ENCODE measurements at regions not wholly inside any gene's neighbourhood (a gene's known extent, or its start where the extent isn't known, plus 50 kb on each side); places are given as distances from the start of the nearest gene placed in this dataset.

DNA sequence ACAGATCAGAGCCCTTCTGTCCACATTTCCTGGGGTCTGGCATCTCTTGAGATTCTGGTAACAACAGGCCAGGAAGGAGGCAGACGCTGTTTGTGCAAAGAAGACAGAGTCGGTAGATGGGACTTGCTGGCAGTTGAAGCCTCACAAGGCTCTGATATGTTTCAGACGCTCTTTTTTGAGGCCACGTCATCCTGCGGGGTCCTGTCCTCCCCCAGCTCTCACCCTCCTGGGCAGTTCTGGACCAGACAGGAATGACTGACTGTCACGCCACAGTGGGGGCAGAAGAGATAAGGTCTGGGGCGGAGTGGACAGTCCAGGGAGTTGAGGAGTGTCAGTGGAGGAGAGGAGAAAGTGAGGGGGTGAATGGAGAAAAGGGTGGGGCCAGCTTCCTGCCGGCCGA, 87.1 kb upstream of the SULF2 start:
- H3K4me1 ChIP-seq (ENCODE audit: insufficient read depth, insufficient read length) = peaks cover 8% of the 10 kb centered on the region
- H3K4me3 ChIP-seq (ENCODE audit: insufficient read length, low read depth) = no peak overlapping the region
- H3K36me3 ChIP-seq (ENCODE audit: insufficient read depth, insufficient read length, low read length) = no peaks in the 10 kb centered on the region
- no peaks in the 10 kb centered on the region for H3K27me3 ChIP-seq (ENCODE audit: insufficient read depth, insufficient read length)
- no peak overlapping the region for H3K9ac ChIP-seq (ENCODE audit: insufficient read length, low read depth)
- H3K9me3 ChIP-seq (ENCODE audit: insufficient read depth, low read length) = no peaks in the 10 kb centered on the region
- no peak for DNase-seq (ENCODE audit: low read depth, low spot score)
- TF ChIP-seq YY1 (IDR thresholded peaks at IDR 0.05; ENCODE audit: insufficient read depth, insufficient read length) (no peak), SUZ12 (IDR thresholded peaks at IDR 0.05; ENCODE audit: extremely low read depth, insufficient read depth, insufficient read length) (no peak), ZNF274 (IDR thresholded peaks at IDR 0.05; ENCODE audit: low read depth, low read length) (no peak)

DNA sequence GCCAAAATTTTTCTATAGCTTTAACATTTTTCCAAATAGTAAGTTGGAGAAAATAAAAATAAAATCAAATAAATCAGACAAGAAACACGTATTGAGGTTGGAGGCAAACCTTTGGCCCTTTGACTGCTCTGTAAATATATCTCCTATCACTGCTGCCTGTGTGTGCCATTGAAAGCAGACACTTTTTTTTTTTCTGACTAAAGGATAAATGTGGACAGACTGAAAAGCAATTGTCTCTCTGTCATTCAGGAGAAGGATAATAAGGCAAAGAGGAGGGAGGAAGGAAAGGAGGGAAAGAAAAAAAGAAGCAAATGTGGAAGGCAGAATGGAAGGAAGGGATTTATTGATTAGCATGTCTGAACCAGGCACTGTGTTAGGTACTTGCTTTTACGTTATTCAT, 85.2 kb upstream of the SULF2 start:
- no peaks in the 10 kb centered on the region for H3K9me3 ChIP-seq (ENCODE audit: insufficient read depth, low read length)
- TF ChIP-seq SUZ12 (IDR thresholded peaks at IDR 0.05; ENCODE audit: extremely low read depth, insufficient read depth, insufficient read length) = no peak
- TF ChIP-seq YY1 (IDR thresholded peaks at IDR 0.05; ENCODE audit: insufficient read depth, insufficient read length) = no peak
- TF ChIP-seq ZNF274 (IDR thresholded peaks at IDR 0.05; ENCODE audit: low read depth, low read length) = no peak
- no peak overlapping the region for H3K4me3 ChIP-seq (ENCODE audit: insufficient read length, low read depth)
- no peak overlapping the region for H3K9ac ChIP-seq (ENCODE audit: insufficient read length, low read depth)
- no peak for DNase-seq (ENCODE audit: low read depth, low spot score)
- H3K36me3 ChIP-seq (ENCODE audit: insufficient read depth, insufficient read length, low read length) = no peaks in the 10 kb centered on the region
- no peaks in the 10 kb centered on the region for H3K27me3 ChIP-seq (ENCODE audit: insufficient read depth, insufficient read length)
- H3K4me1 ChIP-seq (ENCODE audit: insufficient read depth, insufficient read length) = peaks cover 8% of the 10 kb centered on the region

DNA sequence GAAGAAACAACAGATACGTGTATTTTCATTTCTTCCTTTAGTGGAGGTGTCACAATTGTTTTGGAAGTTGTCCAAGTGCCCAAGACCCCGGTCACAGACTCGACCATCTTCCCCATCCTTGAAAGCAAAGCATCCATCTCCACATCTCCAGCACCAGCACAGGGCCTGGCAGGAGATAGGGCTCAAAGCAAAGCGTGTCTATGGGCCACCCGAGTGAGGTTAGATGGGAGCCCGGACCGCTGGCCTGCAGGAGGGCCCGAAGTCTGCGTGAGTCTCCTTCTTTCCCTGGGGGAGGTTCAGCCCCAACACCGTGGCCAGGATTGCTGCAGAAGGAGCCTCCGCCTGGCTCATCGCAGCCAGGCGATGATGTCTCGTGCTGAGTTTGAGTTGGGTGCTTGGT, 83.5 kb upstream of the SULF2 start:
- Histone ChIP-seq H3K9me3 (ENCODE audit: insufficient read depth, low read length) (no peaks in the 10 kb centered on the region), H3K4me3 (ENCODE audit: insufficient read length, low read depth) (no peak overlapping the region), H3K4me1 (ENCODE audit: insufficient read depth, insufficient read length) (peaks cover 5% of the 10 kb centered on the region), H3K9ac (ENCODE audit: insufficient read length, low read depth) (no peak overlapping the region), H3K27me3 (ENCODE audit: insufficient read depth, insufficient read length) (no peaks in the 10 kb centered on the region), H3K36me3 (ENCODE audit: insufficient read depth, insufficient read length, low read length) (no peaks in the 10 kb centered on the region)
- no peak for DNase-seq (ENCODE audit: low read depth, low spot score)
- TF ChIP-seq SUZ12 (IDR thresholded peaks at IDR 0.05; ENCODE audit: extremely low read depth, insufficient read depth, insufficient read length) (no peak), ZNF274 (IDR thresholded peaks at IDR 0.05; ENCODE audit: low read depth, low read length) (no peak), YY1 (IDR thresholded peaks at IDR 0.05; ENCODE audit: insufficient read depth, insufficient read length) (no peak)

GRCh38 chr20:47868236-47868635, 83.0 kb upstream of the SULF2 start:
- no peaks in the 10 kb centered on the region for H3K36me3 ChIP-seq (ENCODE audit: insufficient read depth, insufficient read length, low read length)
- H3K9ac ChIP-seq (ENCODE audit: insufficient read length, low read depth) = no peak overlapping the region
- H3K9me3 ChIP-seq (ENCODE audit: insufficient read depth, low read length) = no peaks in the 10 kb centered on the region
- H3K4me3 ChIP-seq (ENCODE audit: insufficient read length, low read depth) = no peak overlapping the region
- no peak for DNase-seq (ENCODE audit: low read depth, low spot score)
- TF ChIP-seq SUZ12 (IDR thresholded peaks at IDR 0.05; ENCODE audit: extremely low read depth, insufficient read depth, insufficient read length) (no peak), ZNF274 (IDR thresholded peaks at IDR 0.05; ENCODE audit: low read depth, low read length) (no peak), YY1 (IDR thresholded peaks at IDR 0.05; ENCODE audit: insufficient read depth, insufficient read length) (no peak)
- H3K4me1 ChIP-seq (ENCODE audit: insufficient read depth, insufficient read length) = peaks cover 5% of the 10 kb centered on the region
- no peaks in the 10 kb centered on the region for H3K27me3 ChIP-seq (ENCODE audit: insufficient read depth, insufficient read length)

GRCh38 chr20:47867831-47868230, 82.5 kb upstream of the SULF2 start:
- H3K9ac ChIP-seq (ENCODE audit: insufficient read length, low read depth) = no peak overlapping the region
- no peak for TF ChIP-seq SUZ12 (IDR thresholded peaks at IDR 0.05; ENCODE audit: extremely low read depth, insufficient read depth, insufficient read length)
- TF ChIP-seq YY1 (IDR thresholded peaks at IDR 0.05; ENCODE audit: insufficient read depth, insufficient read length) = no peak
- TF ChIP-seq ZNF274 (IDR thresholded peaks at IDR 0.05; ENCODE audit: low read depth, low read length) = no peak

GRCh38 chr20:47866480-47866879, 81.2 kb upstream of the SULF2 start:
- TF ChIP-seq YY1 (IDR thresholded peaks at IDR 0.05; ENCODE audit: insufficient read depth, insufficient read length) = no peak
- no peak for TF ChIP-seq ZNF274 (IDR thresholded peaks at IDR 0.05; ENCODE audit: low read depth, low read length)
- TF ChIP-seq SUZ12 (IDR thresholded peaks at IDR 0.05; ENCODE audit: extremely low read depth, insufficient read depth, insufficient read length) = no peak
- no peaks in the 10 kb centered on the region for H3K27me3 ChIP-seq (ENCODE audit: insufficient read depth, insufficient read length)
- H3K36me3 ChIP-seq (ENCODE audit: insufficient read depth, insufficient read length, low read length) = no peaks in the 10 kb centered on the region
- H3K9me3 ChIP-seq (ENCODE audit: insufficient read depth, low read length) = no peaks in the 10 kb centered on the region
- H3K4me3 ChIP-seq (ENCODE audit: insufficient read length, low read depth) = no peak overlapping the region
- no peak for DNase-seq (ENCODE audit: low read depth, low spot score)
- no peak overlapping the region for H3K9ac ChIP-seq (ENCODE audit: insufficient read length, low read depth)
- H3K4me1 ChIP-seq (ENCODE audit: insufficient read depth, insufficient read length) = peaks cover 5% of the 10 kb centered on the region

More at GRCh38 chr20:47867831-47868230, 82.5 kb upstream of the SULF2 start:
- H3K36me3 ChIP-seq (ENCODE audit: insufficient read depth, insufficient read length, low read length) = no peaks in the 10 kb centered on the region
- H3K27me3 ChIP-seq (ENCODE audit: insufficient read depth, insufficient read length) = no peaks in the 10 kb centered on the region
- peaks cover 5% of the 10 kb centered on the region for H3K4me1 ChIP-seq (ENCODE audit: insufficient read depth, insufficient read length)
- no peak overlapping the region for H3K4me3 ChIP-seq (ENCODE audit: insufficient read length, low read depth)
- H3K9me3 ChIP-seq (ENCODE audit: insufficient read depth, low read length) = no peaks in the 10 kb centered on the region
- DNase-seq (ENCODE audit: low read depth, low spot score) = no peak

DNA sequence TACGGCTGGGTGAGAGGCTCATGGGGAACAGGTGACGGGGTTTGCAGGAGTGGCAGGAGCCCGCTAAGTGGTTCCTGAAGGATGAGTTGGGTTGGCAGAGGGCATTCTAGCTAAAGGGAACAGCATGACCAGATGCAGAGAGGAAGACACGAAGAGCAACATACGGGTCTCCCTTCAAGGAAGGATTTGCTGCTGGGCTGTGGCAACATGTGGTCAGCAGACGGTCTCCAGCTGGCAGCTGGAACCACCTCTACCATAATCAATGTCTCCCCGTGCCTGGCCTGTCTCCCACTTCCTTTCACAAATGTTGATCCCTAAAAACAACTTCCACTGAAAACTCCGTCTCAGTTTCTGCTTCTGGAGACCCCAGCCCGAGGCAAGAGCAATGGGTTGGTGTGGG, 80.6 kb upstream of the SULF2 start:
- DNase-seq (ENCODE audit: low read depth, low spot score) = no peak
- H3K9ac ChIP-seq (ENCODE audit: insufficient read length, low read depth) = no peak overlapping the region
- H3K36me3 ChIP-seq (ENCODE audit: insufficient read depth, insufficient read length, low read length) = no peaks in the 10 kb centered on the region
- H3K4me1 ChIP-seq (ENCODE audit: insufficient read depth, insufficient read length) = peaks cover 5% of the 10 kb centered on the region
- H3K27me3 ChIP-seq (ENCODE audit: insufficient read depth, insufficient read length) = no peaks in the 10 kb centered on the region
- H3K9me3 ChIP-seq (ENCODE audit: insufficient read depth, low read length) = no peaks in the 10 kb centered on the region
- TF ChIP-seq SUZ12 (IDR thresholded peaks at IDR 0.05; ENCODE audit: extremely low read depth, insufficient read depth, insufficient read length) (no peak), YY1 (IDR thresholded peaks at IDR 0.05; ENCODE audit: insufficient read depth, insufficient read length) (no peak), ZNF274 (IDR thresholded peaks at IDR 0.05; ENCODE audit: low read depth, low read length) (no peak)
- no peak overlapping the region for H3K4me3 ChIP-seq (ENCODE audit: insufficient read length, low read depth)
